Right ventricle myocardium inferior (tissue), 1 donor: ENCODE measurements at regions not wholly inside any gene's neighbourhood (a gene's known extent, or its start where the extent isn't known, plus 50 kb on each side); places are given as distances from the start of the nearest gene placed in this dataset.

Source experiments
- ATAC-seq: fragments of 200-7000 bp; cut with Tn5 transposase; one replicate; pipeline ENCODE4 v1.9.1; 2020; ENCODE audit warnings: mild to moderate bottlenecking, moderate library complexity
- DNase-seq: peaks from one replicate; pipeline ENCODE4 v3.0.0; 2021; ENCODE audit errors: missing footprints
- intact Hi-C: fragments of 100-400 bp; cut with DNase I; formaldehyde crosslinking; loops from one replicate; pipeline ENCODE4 v1.11.0; 2022
- donor health status: DM: no; HTN: yes; CAD: no; lungs with severe emphysema.

DNA sequence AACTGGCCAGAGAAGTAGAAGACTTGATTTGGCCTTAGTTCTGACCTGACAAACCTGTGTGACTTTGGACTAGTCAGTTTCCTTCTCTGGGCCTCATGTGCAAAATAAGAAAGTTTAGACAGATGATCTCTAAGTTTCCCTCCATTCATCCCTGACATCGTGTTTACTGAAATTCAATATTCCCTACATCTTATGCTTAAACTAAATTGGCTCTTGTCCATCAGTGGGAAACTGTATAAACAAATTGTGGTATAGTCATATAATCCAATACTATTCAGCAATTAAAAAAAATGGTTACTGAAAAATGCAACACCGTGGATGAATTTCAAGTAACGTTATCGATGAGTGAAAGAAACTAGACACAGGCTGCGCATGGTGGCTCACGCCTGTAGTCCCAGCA is 64.4 kb upstream of the HRH1 start:
- DNase-seq, result no peak
- no peak for ATAC-seq
- intact Hi-C loops, result no loop called here

DNA sequence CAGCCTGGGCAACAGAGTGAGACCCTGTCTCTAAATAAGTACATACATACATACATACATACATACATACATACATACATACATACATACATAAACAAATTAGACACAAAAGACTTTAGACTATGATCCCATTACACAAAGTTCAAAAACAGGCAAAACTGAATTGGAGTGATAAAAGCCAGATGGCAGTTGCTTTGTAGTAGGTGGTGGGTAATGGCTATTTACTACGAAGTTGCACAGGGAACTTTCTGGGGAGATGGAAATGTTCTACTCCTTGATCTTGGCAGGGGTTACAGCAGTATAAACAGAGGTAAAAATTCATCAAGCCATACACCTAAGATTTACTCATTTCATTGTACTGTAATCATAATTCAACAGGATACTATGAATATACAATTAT is 63.7 kb upstream of the HRH1 start:
- ATAC-seq (no peak), DNase-seq (no peak)
- intact Hi-C loops, result no loop called here

DNA sequence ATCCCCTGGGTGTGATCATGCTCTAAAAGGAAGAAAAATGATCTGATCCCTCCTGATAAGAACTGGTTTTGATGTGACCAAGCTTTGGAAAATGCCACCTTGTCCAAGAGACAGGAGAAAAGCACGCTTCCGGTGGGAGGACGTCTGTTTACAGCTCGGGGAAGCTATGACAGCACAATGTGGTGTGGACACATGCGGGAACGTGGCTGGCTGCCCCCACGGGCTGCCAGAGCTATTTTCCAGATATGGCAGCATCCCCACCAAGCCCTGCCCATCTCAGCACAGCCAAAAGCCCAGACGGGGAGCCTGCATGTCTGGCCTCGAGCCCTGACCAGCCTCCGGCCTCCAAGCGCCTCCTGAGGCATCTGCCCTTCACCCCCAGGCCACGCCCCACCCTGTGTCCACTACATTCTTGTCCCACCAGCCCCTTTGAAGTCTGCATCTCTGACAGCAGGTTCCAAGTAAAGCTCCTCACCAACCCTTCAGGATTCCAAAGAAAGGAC is 63.2 kb upstream of the HRH1 start:
- intact Hi-C loops, result no loop called here
- ATAC-seq (no peak), DNase-seq (no peak)

DNA sequence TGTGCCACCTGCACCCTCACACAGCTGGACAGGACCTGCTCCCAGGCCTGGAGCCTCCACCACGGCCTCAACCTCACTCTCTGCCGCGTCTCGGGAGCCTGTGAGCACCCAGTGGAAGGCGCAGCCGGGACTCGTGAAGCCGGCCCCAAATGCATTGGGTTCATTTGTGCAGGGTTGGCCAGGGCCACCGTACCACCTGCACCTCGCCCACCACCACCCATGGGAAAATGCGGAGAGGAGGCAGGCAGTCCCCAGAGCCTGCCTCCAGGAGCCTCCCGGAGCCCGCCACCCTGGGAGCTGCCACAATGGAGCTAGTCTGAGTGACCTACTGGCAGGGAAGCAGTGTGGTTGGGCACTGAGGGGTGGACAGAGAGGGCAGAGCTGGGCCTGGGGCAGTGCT is 62.5 kb upstream of the HRH1 start:
- intact Hi-C loops, result no loop called here
- DNase-seq (no peak), ATAC-seq (no peak)

DNA sequence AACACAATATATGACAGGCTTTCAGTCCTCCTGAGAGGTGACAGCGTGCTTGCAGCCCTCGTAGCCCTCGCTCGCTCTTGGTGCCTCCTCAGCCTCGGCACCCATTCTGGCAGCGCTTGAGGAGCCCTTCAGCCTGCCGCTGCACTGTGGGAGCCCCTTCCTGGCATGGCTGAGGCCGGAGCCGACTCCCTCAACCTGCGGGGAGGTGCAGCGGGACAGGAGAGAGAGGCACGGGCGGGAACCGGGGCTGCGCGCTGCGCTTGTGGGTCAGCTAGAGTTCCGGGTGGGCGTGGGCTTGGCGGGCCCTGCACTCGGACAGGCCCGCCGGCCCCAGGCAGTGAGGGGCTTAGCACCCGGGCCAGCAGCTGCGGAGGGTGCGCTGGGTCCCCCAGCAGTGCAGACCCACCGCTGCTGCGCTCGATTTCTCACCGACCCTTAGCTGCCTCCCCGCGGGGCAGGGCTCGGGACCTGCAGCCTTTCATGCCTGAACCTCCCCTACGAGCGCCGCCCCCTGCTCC is 60.4 kb upstream of the HRH1 start:
- intact Hi-C loops, result no loop called here
- ATAC-seq (no peak), DNase-seq (no peak)

DNA sequence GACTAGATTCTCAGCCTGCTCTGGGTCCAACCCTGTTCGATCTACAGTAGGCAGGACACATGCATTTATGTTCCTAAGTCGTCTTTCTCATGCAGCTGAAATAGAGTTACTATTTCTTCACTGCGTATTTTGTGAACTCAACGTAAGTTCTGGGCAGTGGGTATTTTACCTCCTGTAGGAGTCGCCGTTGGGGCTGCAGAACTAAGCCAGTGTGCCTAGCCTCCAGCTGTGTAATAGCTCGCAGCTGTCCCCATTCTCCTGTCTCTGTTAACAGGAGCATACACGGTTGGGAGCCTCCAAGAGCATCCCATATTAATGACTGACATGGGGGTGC is 58.4 kb upstream of the HRH1 start:
- no peak for DNase-seq
- peak; percentile 9 for ATAC-seq
- intact Hi-C loops, result no loop called here

DNA sequence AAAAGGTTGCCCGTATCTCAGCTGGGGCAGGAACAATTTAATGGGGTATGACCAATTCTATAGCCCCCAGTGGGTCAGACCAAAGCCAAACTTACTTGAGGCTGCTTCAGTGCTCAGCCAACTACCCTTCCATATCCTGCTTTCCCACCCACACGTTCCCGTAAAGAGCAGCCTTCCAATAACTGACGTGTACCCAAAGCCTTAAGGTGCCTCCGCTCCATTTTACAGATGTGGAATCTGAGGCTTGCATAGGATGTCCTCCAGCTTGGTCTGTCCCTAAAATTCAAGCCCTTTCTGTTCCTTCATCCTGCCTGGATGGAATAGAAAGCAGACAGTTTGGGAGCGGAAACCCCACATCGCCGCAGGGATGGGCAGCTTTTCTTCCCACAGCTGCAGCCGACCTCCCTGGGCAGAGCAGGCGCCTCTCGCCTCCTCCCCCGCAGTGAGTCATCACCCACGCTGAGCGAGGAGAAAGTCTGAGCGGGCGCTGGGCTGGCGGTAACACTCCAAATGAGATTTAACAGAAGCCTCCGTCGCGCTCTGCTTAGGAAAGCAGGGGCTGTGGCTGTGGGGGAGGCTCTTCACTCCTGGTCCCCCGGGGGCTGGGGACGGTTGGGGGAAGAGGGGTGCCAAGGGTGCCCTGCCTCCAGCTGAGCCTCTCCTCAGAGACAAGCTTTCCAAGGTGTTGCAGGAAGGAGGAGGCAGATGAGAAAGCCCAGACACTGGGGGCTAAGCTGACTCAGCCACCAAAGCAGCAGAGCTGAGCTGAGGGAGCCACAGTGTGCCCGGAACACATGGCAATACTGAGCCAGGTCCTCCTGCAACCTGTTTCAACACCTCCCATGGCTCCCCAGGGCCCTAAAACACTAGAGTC is 57.8 kb upstream of the HRH1 start:
- intact Hi-C loops, result no loop called here
- DNase-seq (no peak), ATAC-seq (peak; percentile 88)

DNA sequence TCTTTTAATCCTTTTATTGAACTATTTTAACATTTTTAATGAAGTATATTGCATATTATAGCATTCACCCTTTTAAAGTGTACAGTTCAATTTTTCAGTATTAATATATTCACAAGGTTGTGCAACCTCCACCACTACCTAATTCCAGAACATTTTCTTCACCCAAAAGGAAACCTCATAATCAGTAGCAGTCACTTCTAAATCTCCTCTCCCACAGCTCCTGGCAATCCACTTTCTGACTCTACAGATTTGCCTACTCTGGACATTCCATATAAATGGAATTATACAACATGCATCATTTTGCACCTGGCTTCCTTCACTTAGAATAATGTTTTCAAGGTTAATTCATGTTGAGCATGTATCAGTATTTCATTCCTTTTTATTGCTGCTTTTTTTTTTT is 55.0 kb upstream of the HRH1 start:
- ATAC-seq (no peak), DNase-seq (no peak)
- intact Hi-C loops, result no loop called here
